WERI-Rb-1 (cell line): ENCODE measurements at regions not wholly inside any gene's neighbourhood (a gene's known extent, or its start where the extent isn't known, plus 50 kb on each side); places are given as distances from the start of the nearest gene placed in this dataset.

Experiments
- DNase-seq: peaks from one replicate; pipeline ENCODE4 v3.0.0-alpha.2; 2020
- H3K27ac ChIP-seq: fragments of 250-450 bp; sonication (Bioruptor Pico); 2 replicates; pipeline ENCODE4 v1.5.1; 2020; ENCODE audit warnings: mild to moderate bottlenecking, moderate library complexity
- H3K27me3 ChIP-seq: fragments of 250-450 bp; sonication (Bioruptor Pico); 2 replicates; pipeline ENCODE4 v1.5.1; 2021; ENCODE audit warnings: mild to moderate bottlenecking, low read depth, moderate library complexity; ENCODE audit not compliant: insufficient read depth, severe bottlenecking
- H3K36me3 ChIP-seq: fragments of 250-450 bp; sonication (Bioruptor Pico); 2 replicates; pipeline ENCODE4 v1.5.1; 2020; ENCODE audit warnings: mild to moderate bottlenecking, moderate library complexity
- H3K4me3 ChIP-seq: 2 replicates; pipeline ENCODE4 v1.5.1; 2011; ENCODE audit warnings: low read depth, mild to moderate bottlenecking, control low read depth, low read length
- H3K9me3 ChIP-seq: fragments of 250-450 bp; sonication (Bioruptor Pico); 2 replicates; pipeline ENCODE4 v1.5.1; 2021; ENCODE audit warnings: mild to moderate bottlenecking, moderate library complexity; ENCODE audit not compliant: severe bottlenecking
- TF ChIP-seq, protein P1 (sequence below): IDR thresholded peaks from 2 replicates; pipeline ENCODE4 v1.5.1; 2011; ENCODE audit warnings: low read depth, mild to moderate bottlenecking, control low read depth, inconsistent platforms, low read length

GRCh38 chr20:19813846-19814640 lies 56.0 kb downstream of the RIN2 start:
- Histone ChIP-seq H3K36me3 (no peaks in the 10 kb centered on the region), H3K27ac (no peak overlapping the region), H3K27me3 (no peaks in the 10 kb centered on the region), H3K4me3 (no peak overlapping the region), H3K9me3 (no peaks in the 10 kb centered on the region)
- TF ChIP-seq, protein P1, sequence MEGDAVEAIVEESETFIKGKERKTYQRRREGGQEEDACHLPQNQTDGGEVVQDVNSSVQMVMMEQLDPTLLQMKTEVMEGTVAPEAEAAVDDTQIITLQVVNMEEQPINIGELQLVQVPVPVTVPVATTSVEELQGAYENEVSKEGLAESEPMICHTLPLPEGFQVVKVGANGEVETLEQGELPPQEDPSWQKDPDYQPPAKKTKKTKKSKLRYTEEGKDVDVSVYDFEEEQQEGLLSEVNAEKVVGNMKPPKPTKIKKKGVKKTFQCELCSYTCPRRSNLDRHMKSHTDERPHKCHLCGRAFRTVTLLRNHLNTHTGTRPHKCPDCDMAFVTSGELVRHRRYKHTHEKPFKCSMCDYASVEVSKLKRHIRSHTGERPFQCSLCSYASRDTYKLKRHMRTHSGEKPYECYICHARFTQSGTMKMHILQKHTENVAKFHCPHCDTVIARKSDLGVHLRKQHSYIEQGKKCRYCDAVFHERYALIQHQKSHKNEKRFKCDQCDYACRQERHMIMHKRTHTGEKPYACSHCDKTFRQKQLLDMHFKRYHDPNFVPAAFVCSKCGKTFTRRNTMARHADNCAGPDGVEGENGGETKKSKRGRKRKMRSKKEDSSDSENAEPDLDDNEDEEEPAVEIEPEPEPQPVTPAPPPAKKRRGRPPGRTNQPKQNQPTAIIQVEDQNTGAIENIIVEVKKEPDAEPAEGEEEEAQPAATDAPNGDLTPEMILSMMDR: no peak
- DNase-seq: no peak

- no peak overlapping the region for H3K4me3 ChIP-seq
- H3K27ac ChIP-seq: no peak overlapping the region
- H3K27me3 ChIP-seq: no peaks in the 10 kb centered on the region
- no peak for DNase-seq
- TF ChIP-seq, protein P1: no peak
- H3K9me3 ChIP-seq: no peaks in the 10 kb centered on the region
- no peaks in the 10 kb centered on the region for H3K36me3 ChIP-seq
These were observed 57.5 kb downstream of the RIN2 start for GRCh38 chr20:19815553-19815991.

GRCh38 chr20:19816386-19816785 lies 58.3 kb downstream of the RIN2 start:
- DNase-seq: no peak
- TF ChIP-seq, protein P1: no peak
- Histone ChIP-seq H3K27ac (no peak overlapping the region), H3K27me3 (no peaks in the 10 kb centered on the region), H3K9me3 (no peaks in the 10 kb centered on the region), H3K4me3 (no peak overlapping the region), H3K36me3 (no peaks in the 10 kb centered on the region)

DNA sequence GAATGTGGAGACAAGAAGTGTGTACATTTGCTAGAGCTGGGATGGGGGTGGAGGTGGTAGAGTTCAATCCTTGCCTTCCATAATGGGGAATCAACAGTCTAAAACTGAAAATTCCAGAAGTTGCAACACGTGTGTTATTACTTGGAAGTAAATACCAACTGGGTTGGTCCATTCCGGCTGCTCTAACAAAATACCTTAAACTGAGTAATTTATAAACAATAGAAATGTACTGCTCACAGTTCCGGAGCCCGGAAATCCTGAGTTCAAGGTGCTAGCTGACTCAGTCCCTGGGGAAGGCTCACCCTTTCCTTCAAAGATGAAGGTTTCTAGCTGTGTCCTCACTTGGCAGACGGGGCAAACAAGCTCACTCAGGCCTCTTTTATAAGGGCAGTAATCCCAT lies 59.0 kb downstream of the RIN2 start:
- H3K36me3 ChIP-seq: no peaks in the 10 kb centered on the region
- no peak for DNase-seq
- no peak overlapping the region for H3K27ac ChIP-seq

DNA sequence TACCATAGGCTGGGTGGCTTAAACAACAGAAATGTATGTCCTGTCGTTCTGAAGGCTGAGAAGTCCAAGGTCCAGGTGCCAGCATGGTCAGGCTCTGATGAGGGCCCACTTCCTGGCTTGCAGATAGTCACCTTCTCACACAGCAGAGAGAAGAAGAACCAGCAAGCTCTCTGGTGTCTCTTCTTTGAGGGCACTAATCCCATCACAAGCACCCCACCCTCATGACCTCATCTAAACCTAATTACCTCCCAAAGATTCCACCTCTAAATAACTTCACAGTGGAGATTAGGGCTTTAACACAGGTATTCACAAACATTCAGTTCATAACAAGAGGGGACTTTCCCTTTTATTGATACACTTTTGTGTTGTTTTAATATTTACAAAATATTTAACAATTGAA lies 61.1 kb downstream of the RIN2 start:
- no peak overlapping the region for H3K4me3 ChIP-seq
- DNase-seq: no peak
- H3K36me3 ChIP-seq: no peaks in the 10 kb centered on the region
- no peaks in the 10 kb centered on the region for H3K27me3 ChIP-seq
- H3K9me3 ChIP-seq: no peaks in the 10 kb centered on the region
- TF ChIP-seq, protein P1: no peak
- no peak overlapping the region for H3K27ac ChIP-seq

More for the DNA sequence above, 59.0 kb downstream of the RIN2 start:
- Histone ChIP-seq H3K27me3 (no peaks in the 10 kb centered on the region), H3K9me3 (no peaks in the 10 kb centered on the region), H3K4me3 (no peak overlapping the region)
- TF ChIP-seq, protein P1: no peak
